HFFc6 (cell line): ENCODE measurements at regions not wholly inside any gene's neighbourhood (a gene's known extent, or its start where the extent isn't known, plus 50 kb on each side); places are given as distances from the start of the nearest gene placed in this dataset.

ENCODE experiments used
- DNase-seq: peaks from one replicate; pipeline ENCODE4 v3.0.0-alpha.2; 2018
- H3K27ac Mint-ChIP-seq: 2 replicates; pipeline ENCODE4 v1.8.0; 2020; ENCODE audit warnings: mild to moderate bottlenecking, mixed read lengths
- H3K27me3 Mint-ChIP-seq: 2 replicates; pipeline ENCODE4 v1.8.0; 2021; ENCODE audit warnings: mild to moderate bottlenecking, moderate library complexity, mixed read lengths; ENCODE audit not compliant: insufficient read depth
- H3K36me3 Mint-ChIP-seq: 2 replicates; pipeline ENCODE4 v1.8.0; 2021; ENCODE audit warnings: low read depth, mixed read lengths
- H3K4me1 Mint-ChIP-seq: 2 replicates; pipeline ENCODE4 v1.8.0; 2020; ENCODE audit warnings: low read depth, mixed read lengths
- H3K4me3 Mint-ChIP-seq: 2 replicates; pipeline ENCODE4 v1.8.0; 2020; ENCODE audit warnings: mild to moderate bottlenecking, moderate library complexity, mixed read lengths
- H3K9me3 Mint-ChIP-seq: 2 replicates; pipeline ENCODE4 v1.8.0; 2020; ENCODE audit warnings: mild to moderate bottlenecking, mixed read lengths
- CTCF ChIP-seq: fragments of 200-600 bp; sonication (generic); IDR thresholded peaks from 2 replicates; pipeline ENCODE4 v1.5.0; 2021; ENCODE audit warnings: antibody characterized with exemption, mild to moderate bottlenecking

GRCh38 chr9:734831-735511 lies 106.5 kb upstream of the DMRT1 start:
- peak overlapping the region; percentile 97 for H3K27ac Mint-ChIP-seq
- peaks cover 58% of the 10 kb centered on the region for H3K36me3 Mint-ChIP-seq
- peak; percentile 97 for DNase-seq
- peaks cover 3% of the 10 kb centered on the region; the same call in 1 of the 2 replicates for H3K27me3 Mint-ChIP-seq
- H3K4me3 Mint-ChIP-seq: peak overlapping the region; percentile 69
- peaks cover 51% of the 10 kb centered on the region for H3K4me1 Mint-ChIP-seq
- H3K9me3 Mint-ChIP-seq: no peaks in the 10 kb centered on the region
- TF ChIP-seq CTCF: no peak

- Mint-ChIP-seq H3K36me3 (peaks cover 58% of the 10 kb centered on the region), H3K4me3 (peak overlapping the region; percentile 80), H3K4me1 (peaks cover 53% of the 10 kb centered on the region), H3K27me3 (peaks cover 3% of the 10 kb centered on the region; the same call in 1 of the 2 replicates), H3K27ac (peak overlapping the region; percentile 100), H3K9me3 (no peaks in the 10 kb centered on the region)
- no peak for DNase-seq
- TF ChIP-seq CTCF: no peak
Measured at GRCh38 chr9:737400-738120, 103.9 kb upstream of the DMRT1 start.

GRCh38 chr9:738209-738915 lies 103.1 kb upstream of the DMRT1 start:
- peak overlapping the region; percentile 100 for H3K27ac Mint-ChIP-seq

GRCh38 chr9:739362-739761 lies 102.1 kb upstream of the DMRT1 start:
- peak overlapping the region; percentile 100 for H3K27ac Mint-ChIP-seq
- peaks cover 52% of the 10 kb centered on the region for H3K4me1 Mint-ChIP-seq
- H3K4me3 Mint-ChIP-seq: peak overlapping the region; percentile 80
- H3K27me3 Mint-ChIP-seq: peaks cover 5% of the 10 kb centered on the region
- no peaks in the 10 kb centered on the region for H3K9me3 Mint-ChIP-seq
- peaks cover 70% of the 10 kb centered on the region for H3K36me3 Mint-ChIP-seq
- TF ChIP-seq CTCF: no peak
- DNase-seq: no peak

More at GRCh38 chr9:738209-738915, 103.1 kb upstream of the DMRT1 start:
- H3K4me1 Mint-ChIP-seq: peaks cover 53% of the 10 kb centered on the region
- no peaks in the 10 kb centered on the region for H3K9me3 Mint-ChIP-seq
- peak; percentile 99 for DNase-seq
- peak overlapping the region; percentile 80 for H3K4me3 Mint-ChIP-seq
- H3K36me3 Mint-ChIP-seq: peaks cover 65% of the 10 kb centered on the region
- TF ChIP-seq CTCF: no peak
- H3K27me3 Mint-ChIP-seq: peaks cover 5% of the 10 kb centered on the region

GRCh38 chr9:740221-740620 lies 101.3 kb upstream of the DMRT1 start:
- TF ChIP-seq CTCF: no peak
- no peak for DNase-seq
- H3K4me3 Mint-ChIP-seq: no peak overlapping the region
- peaks cover 44% of the 10 kb centered on the region for H3K4me1 Mint-ChIP-seq
- peaks cover 67% of the 10 kb centered on the region for H3K36me3 Mint-ChIP-seq
- peak overlapping the region; percentile 100 for H3K27ac Mint-ChIP-seq
- no peaks in the 10 kb centered on the region for H3K9me3 Mint-ChIP-seq
- peaks cover 5% of the 10 kb centered on the region for H3K27me3 Mint-ChIP-seq
